OCI-LY1 (cell line): ENCODE measurements at regions not wholly inside any gene's neighbourhood (a gene's known extent, or its start where the extent isn't known, plus 50 kb on each side); places are given as distances from the start of the nearest gene placed in this dataset.

Experiments
- H2AFZ ChIP-seq: fragments of 200-600 bp; sonication (generic), shearing (Covaris generic); 2 replicates; pipeline ENCODE4 v1.6.0; 2014; ENCODE audit warnings: antibody characterized with exemption, mild to moderate bottlenecking, low read length
- H3F3A ChIP-seq: fragments of 200-600 bp; sonication (generic), shearing (Covaris generic); 2 replicates; pipeline ENCODE4 v1.6.0; 2014; ENCODE audit warnings: mild to moderate bottlenecking, antibody characterized with exemption, low read length, moderate library complexity; ENCODE audit not compliant: insufficient read depth
- H3K27ac ChIP-seq: fragments of 200-600 bp; sonication (generic); 2 replicates; pipeline ENCODE4 v1.5.1; 2014; ENCODE audit warnings: low read length, mixed run types, mild to moderate bottlenecking, low read depth; ENCODE audit not compliant: poor library complexity, severe bottlenecking
- H3K27me3 ChIP-seq: fragments of 200-600 bp; sonication (generic); 2 replicates; pipeline ENCODE4 v1.6.0; 2014; ENCODE audit warnings: antibody characterized with exemption, mild to moderate bottlenecking, low read length, moderate library complexity; ENCODE audit not compliant: insufficient read depth
- H3K36me3 ChIP-seq: fragments of 200-600 bp; sonication (generic); 2 replicates; pipeline ENCODE4 v1.6.1; 2014; ENCODE audit warnings: mild to moderate bottlenecking, antibody characterized with exemption, low read length, moderate library complexity, mixed read lengths; ENCODE audit not compliant: insufficient read depth
- H3K4me1 ChIP-seq: fragments of 200-600 bp; sonication (generic); 2 replicates; pipeline ENCODE4 v1.5.1; 2014; ENCODE audit warnings: mild to moderate bottlenecking, low read length, moderate library complexity; ENCODE audit not compliant: insufficient read depth, severe bottlenecking
- H3K4me2 ChIP-seq: fragments of 200-600 bp; sonication (generic), shearing (Covaris generic); 2 replicates; pipeline ENCODE4 v1.6.1; 2014; ENCODE audit warnings: low read length
- H3K4me3 ChIP-seq: fragments of 200-600 bp; sonication (generic); 2 replicates; pipeline ENCODE4 v1.5.1; 2014; ENCODE audit warnings: low read length, low read depth, mild to moderate bottlenecking, mixed read lengths; ENCODE audit not compliant: poor library complexity, severe bottlenecking
- H3K79me2 ChIP-seq: fragments of 200-600 bp; shearing (Covaris generic); 2 replicates; pipeline ENCODE4 v1.6.1; 2016; ENCODE audit warnings: mixed run types, low read length, mixed read lengths; ENCODE audit not compliant: insufficient read depth
- H3K9ac ChIP-seq: fragments of 200-600 bp; sonication (generic), shearing (Covaris generic); 2 replicates; pipeline ENCODE4 v1.6.1; 2014; ENCODE audit warnings: mild to moderate bottlenecking, low read length, mixed read lengths
- H3K9me2 ChIP-seq: fragments of 200-600 bp; sonication (generic), shearing (Covaris generic); 2 replicates; pipeline ENCODE4 v1.6.1; 2014; ENCODE audit warnings: low read depth, mild to moderate bottlenecking, low read length, mixed read lengths
- H3K9me3 ChIP-seq: fragments of 200-600 bp; shearing (Covaris generic); 2 replicates; pipeline ENCODE4 v1.6.1; 2014; ENCODE audit warnings: low read length, mixed read lengths
- H4K20me1 ChIP-seq: fragments of 200-600 bp; sonication (generic), shearing (Covaris generic); 2 replicates; pipeline ENCODE4 v1.6.0; 2016; ENCODE audit warnings: mild to moderate bottlenecking, low read length; ENCODE audit not compliant: insufficient read depth
- EZH2 ChIP-seq: fragments of 200-600 bp; sonication (generic), shearing (Covaris generic); IDR thresholded peaks from 2 replicates; pipeline ENCODE4 v1.8.0; 2017; ENCODE audit warnings: borderline replicate concordance, mixed run types, mild to moderate bottlenecking, antibody characterized with exemption, low read length, moderate library complexity, mixed read lengths
- TF ChIP-seq, protein P1 (sequence below): fragments of 200-600 bp; sonication (generic), shearing (Covaris generic); IDR thresholded peaks from 2 replicates; pipeline ENCODE4 v1.5.1; 2017; ENCODE audit warnings: mild to moderate bottlenecking, antibody characterized with exemption, low read length, moderate library complexity, mixed read lengths

DNA sequence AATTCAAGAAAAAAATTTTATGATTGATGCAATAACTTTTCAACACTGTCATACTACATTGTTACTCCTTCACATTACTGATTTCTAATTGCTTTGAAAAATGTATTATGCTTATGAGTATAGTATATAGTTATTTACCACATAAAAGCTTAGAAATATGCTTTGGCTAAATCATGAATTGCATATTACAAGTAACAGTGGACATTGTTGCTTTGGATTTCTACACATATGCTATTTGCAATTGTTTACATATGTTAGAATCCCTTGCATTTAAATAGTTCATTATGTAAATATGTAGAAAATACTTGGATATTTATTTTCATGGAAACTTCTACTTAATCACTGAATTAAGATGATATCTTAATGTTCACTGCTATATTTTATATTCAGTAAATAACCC is 577.5 kb downstream of the QKI start:
- Histone ChIP-seq H3K27me3 (peaks cover 3% of the 10 kb centered on the region), H3F3A (no peaks in the 10 kb centered on the region), H3K9ac (no peak overlapping the region), H2AFZ (no peak overlapping the region), H3K9me3 (no peaks in the 10 kb centered on the region), H3K4me3 (no peak overlapping the region), H3K79me2 (no peaks in the 10 kb centered on the region), H3K4me2 (no peak overlapping the region), H3K4me1 (no peaks in the 10 kb centered on the region), H3K36me3 (no peaks in the 10 kb centered on the region), H3K9me2 (no peaks in the 10 kb centered on the region), H3K27ac (no peak overlapping the region), H4K20me1 (no peaks in the 10 kb centered on the region)
- TF ChIP-seq, protein P1, sequence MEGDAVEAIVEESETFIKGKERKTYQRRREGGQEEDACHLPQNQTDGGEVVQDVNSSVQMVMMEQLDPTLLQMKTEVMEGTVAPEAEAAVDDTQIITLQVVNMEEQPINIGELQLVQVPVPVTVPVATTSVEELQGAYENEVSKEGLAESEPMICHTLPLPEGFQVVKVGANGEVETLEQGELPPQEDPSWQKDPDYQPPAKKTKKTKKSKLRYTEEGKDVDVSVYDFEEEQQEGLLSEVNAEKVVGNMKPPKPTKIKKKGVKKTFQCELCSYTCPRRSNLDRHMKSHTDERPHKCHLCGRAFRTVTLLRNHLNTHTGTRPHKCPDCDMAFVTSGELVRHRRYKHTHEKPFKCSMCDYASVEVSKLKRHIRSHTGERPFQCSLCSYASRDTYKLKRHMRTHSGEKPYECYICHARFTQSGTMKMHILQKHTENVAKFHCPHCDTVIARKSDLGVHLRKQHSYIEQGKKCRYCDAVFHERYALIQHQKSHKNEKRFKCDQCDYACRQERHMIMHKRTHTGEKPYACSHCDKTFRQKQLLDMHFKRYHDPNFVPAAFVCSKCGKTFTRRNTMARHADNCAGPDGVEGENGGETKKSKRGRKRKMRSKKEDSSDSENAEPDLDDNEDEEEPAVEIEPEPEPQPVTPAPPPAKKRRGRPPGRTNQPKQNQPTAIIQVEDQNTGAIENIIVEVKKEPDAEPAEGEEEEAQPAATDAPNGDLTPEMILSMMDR = no peak
- no peak for TF ChIP-seq EZH2

DNA sequence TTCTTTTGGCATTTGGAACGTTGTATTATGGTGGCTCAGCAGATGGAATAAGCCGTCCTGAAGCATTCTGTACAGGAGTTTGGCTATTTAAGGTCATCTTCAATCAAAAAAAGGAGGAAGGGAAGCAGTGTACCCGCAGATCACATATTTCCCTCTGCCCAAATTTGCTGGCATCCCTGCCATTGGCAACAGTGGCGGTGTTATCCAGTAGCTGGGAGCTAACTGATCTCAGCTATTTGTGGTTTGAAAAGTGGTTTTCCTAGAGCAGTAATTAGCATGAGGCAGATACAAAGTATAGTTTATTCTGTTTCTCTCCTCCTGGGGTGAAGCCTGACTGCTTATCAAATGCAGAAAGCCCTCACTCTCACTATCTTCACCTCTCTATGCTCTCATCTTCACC is 576.8 kb downstream of the QKI start:
- no peaks in the 10 kb centered on the region for H3K79me2 ChIP-seq
- H3K36me3 ChIP-seq = no peaks in the 10 kb centered on the region
- no peaks in the 10 kb centered on the region for H3K9me2 ChIP-seq
- H3K4me2 ChIP-seq = no peak overlapping the region
- no peak overlapping the region for H3K4me3 ChIP-seq
- H2AFZ ChIP-seq = no peak overlapping the region
- H3K4me1 ChIP-seq = no peaks in the 10 kb centered on the region
- H3K9me3 ChIP-seq = no peaks in the 10 kb centered on the region
- no peaks in the 10 kb centered on the region for H3F3A ChIP-seq
- H3K9ac ChIP-seq = no peak overlapping the region
- no peak for TF ChIP-seq EZH2
- TF ChIP-seq, protein P1 = no peak
- H3K27me3 ChIP-seq = peaks cover 3% of the 10 kb centered on the region
- no peaks in the 10 kb centered on the region for H4K20me1 ChIP-seq
- no peak overlapping the region for H3K27ac ChIP-seq

DNA sequence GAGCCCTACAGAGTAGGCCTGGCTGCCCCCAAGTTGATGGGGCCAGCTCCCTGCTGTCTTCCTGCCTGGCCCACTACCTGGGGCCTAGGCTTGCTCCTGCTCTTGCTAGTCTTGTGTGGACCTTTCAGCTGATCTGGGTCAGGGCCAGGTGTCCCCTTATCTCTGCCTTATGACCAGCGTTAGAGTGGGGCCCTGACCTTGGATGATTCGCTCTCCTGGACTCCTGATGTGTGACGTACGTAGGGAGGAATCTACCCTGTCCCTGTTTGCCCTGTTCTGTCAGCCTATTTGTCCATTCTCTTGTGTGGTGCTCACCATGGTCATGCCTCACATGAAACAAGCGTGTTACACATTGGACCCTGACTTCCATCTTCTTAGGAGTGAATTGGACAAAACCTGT is 571.8 kb downstream of the QKI start:
- Histone ChIP-seq H3F3A (no peaks in the 10 kb centered on the region), H3K9ac (no peak overlapping the region), H3K9me2 (no peaks in the 10 kb centered on the region), H3K4me2 (no peak overlapping the region), H3K27ac (no peak overlapping the region), H3K79me2 (no peaks in the 10 kb centered on the region), H4K20me1 (no peaks in the 10 kb centered on the region), H3K27me3 (no peaks in the 10 kb centered on the region; the same call in 1 of the 2 replicates), H3K36me3 (no peaks in the 10 kb centered on the region), H3K4me3 (no peak overlapping the region), H3K4me1 (no peaks in the 10 kb centered on the region), H3K9me3 (no peaks in the 10 kb centered on the region), H2AFZ (no peak overlapping the region)
- TF ChIP-seq, protein P1 = no peak
- no peak for TF ChIP-seq EZH2
